GM19351 (cell line): ENCODE measurements at regions not wholly inside any gene's neighbourhood (a gene's known extent, or its start where the extent isn't known, plus 50 kb on each side); places are given as distances from the start of the nearest gene placed in this dataset.

Experiments
- ATAC-seq: cut with Tn5 transposase; IDR thresholded peaks from one replicate; pipeline ENCODE4 v1.9.1; 2021; ENCODE audit warnings: mild to moderate bottlenecking, moderate library complexity; ENCODE audit not compliant: unreplicated experiment

DNA sequence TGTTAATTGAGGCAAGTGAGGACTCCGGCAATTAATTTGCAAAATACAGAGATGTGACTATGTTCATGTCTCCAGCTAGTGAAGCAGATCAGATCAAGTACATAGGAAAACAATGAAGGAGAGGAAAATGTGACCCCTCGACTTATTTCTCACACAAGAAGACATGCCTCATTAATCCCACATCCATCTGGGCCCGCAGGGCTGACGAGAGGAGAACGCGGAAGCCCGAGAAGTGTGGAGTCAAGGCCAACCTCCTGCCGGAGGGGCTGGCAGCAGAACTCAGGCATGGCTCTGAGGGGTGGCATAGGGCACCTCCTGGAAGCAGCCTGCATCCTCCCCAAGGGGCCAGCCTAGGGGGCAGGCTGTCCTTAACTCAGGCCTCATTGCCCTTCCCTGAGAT, 54.4 kb downstream of the ZNF503 start:
- ATAC-seq = no peak

DNA sequence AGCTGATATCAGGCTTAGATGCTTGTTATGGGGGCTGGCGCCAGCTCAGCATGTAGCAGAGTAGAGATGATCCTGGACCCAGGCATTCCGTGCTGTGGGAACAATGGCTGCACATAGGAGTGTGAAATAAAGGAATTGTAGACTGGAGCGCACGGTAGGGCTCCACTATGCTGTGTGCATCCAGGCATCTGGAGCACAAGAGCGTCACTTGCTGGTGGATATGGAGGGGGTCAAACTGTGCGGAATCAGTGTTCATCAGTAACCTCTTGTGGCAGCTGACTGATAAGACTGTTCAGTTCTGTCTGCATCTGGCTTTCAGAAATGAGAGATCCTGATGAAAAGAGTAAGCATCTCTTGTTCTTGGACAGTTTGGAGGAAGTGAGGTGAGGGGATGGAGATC, 55.8 kb downstream of the ZNF503 start:
- ATAC-seq = no peak

DNA sequence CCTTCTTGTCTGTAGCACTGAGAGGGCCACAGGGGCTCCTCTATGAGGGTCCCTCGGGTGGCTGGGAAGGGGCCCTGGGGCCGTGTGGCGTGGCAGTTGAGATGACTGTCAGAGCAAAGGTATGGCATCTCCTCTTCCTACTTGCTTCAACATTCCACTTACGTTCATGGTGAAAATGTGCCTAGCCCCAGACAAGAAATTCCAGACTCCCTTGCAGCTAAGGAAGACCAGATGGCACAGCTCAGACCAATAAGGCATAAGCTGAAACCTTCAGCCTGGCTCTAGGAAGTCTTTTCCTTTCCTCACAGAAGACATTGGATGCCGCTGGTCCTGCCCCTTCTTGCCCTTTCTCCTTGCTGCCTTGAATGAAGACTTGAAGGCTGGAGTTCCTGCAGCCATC, 57.4 kb downstream of the ZNF503 start:
- ATAC-seq = no peak

DNA sequence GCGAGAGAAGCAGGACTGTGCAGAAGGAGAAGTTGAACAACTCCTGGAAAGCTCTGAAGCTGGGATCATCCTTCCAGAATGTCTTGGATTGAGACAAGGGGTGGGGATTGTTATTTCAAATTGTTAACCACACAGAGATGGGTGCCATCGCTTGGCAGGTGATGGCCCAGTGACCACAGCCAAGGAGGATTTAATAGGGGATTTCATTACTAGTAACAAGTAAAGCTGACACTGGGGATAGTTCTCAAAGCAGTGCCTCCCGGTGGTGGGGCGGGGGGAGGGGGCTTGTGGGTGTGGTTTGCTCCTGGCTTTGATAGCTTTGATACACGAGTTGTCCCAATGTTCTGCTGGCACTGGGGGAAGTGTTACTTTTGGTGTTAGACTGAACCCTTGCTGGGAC, 59.2 kb downstream of the ZNF503 start:
- ATAC-seq = no peak

DNA sequence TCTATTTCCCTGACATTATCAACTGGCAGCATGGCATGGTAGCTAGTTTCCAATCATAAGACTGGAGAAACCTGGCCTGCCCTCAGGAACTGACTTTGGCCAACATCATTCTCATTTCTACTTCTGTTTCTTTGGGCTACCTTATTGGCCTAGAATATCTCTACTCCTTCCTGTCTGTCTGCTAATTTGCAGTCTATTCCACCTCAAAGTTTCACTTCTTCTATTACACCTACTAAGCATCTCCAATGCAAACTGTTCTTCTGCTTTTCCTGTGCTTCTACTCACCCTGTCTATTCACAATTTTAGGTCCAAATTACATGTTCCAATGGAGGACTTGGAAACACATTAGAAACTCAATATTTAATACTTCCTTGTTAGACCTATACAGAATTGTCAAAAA, 65.6 kb downstream of the ZNF503 start:
- ATAC-seq = peak; percentile 100

DNA sequence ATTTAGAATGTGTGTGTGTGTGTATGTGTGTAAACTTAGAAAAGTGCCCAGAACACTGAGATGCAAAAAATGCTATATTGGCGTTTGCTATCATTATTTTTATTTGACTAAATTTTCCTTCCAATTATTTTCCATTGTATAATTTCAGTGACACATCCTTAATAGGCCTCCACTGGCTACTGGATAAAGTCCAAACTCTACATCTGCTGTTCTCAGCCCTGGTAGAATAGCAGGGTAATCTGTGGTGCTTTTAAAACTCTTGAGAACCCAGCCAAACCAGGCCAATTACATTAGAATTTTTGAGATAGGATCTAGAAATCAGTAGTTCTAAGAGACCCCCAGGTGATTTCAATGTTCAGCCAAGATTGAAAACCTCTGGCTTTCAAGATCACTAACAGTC, 66.4 kb downstream of the ZNF503 start:
- ATAC-seq = no peak

DNA sequence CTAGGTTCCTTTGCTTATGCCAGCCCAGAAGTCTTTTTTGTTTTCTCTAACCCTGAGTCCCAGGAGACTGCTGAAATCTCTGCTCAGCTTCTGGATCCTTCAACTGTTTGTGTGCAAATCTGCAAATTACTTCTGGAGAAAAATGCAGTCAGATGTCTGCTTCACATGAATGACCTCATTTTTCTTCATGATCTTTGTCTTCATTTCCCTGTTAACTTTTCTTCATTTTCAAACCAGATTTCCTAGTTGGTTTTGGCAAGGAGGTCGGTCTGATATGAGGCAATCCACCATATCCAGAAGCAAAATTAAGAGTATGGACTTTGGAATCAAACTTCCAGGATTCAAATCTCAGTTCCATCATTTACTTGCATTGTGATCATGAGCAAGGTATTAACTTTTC, 66.8 kb downstream of the ZNF503 start:
- no peak for ATAC-seq

DNA sequence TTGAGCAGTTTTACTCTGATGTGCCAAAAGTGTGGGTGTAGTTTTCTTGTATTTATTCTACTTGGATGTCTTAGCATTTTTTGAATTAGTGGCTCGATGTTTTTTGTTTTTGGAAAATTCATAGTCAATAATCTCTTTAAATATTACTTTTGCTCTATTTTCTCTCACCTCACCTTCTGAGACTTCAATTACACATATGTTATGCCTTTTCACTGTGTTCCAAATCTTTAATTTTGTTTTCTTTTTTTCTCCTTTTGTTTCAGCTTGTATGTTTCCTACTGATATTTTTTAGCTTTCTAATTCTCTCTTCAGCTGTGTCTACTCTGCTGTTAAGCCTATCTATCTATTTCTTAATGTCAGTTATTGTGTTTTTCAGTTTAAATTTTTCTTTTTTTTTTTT, 69.5 kb downstream of the ZNF503 start:
- no peak for ATAC-seq

DNA sequence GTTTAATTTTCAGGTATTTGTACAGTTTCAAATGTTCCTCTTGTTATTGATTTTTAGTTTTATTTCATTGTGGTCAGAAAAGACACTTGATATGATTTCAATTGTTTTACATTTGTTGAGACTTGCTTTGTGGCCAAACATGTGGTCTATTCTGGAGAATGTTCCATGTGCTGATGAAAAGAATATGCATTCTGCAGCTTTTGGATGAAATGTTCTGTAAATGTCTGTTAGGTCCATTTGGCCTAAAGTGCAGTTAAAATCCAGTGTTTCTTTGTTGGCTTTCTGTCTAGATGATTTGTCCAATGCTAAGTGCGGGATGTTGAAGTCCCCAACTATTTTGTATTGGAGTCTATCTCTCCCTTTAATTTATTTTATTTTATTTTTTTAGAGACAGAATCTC, 70.5 kb downstream of the ZNF503 start:
- no peak for ATAC-seq

DNA sequence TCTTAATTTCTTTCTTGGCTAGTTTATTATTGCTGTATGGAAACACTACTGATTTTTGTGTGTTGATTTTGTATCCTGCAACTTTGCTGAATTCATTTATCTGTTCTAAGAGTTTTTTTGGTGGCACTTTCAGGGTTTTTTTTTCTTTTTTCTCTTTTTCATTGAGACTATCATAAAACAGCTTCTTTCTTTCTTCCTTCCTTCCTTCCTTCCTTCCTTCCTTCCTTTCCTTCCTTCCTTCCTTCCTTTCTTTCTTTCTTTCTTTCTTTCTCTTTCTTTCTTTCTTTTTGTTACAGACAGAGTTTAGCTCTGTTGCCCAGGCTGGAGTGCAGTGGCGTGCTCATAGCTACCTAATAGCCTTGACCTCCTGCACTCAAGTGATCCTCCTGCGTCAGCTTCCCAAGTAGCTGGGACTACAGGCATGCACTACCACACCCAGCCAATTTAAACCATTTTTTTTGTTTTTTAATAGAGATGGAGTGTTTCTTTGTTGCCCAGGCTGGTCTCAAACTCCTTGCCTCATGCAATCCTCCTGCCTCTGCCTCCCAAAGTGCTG, 72.3 kb downstream of the ZNF503 start:
- no peak for ATAC-seq

DNA sequence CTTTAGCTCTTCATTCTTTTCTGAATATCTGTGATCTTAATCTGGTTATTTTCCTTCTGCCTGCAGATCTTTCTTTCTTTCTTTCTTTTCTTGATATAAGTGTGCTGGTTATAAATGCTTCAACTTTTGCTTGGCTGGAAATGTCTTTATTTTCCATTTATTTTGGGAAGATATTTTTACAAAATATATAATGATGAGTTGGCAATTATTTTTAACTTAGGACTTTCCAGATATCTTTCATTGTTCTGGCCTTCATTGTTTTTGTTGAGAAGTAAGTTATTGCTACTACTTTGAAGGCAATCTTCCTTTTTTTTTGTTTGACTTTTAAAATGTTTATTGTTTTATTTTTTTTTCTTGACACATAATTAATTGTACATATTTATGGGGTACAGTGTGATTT, 75.3 kb downstream of the ZNF503 start:
- ATAC-seq = no peak

DNA sequence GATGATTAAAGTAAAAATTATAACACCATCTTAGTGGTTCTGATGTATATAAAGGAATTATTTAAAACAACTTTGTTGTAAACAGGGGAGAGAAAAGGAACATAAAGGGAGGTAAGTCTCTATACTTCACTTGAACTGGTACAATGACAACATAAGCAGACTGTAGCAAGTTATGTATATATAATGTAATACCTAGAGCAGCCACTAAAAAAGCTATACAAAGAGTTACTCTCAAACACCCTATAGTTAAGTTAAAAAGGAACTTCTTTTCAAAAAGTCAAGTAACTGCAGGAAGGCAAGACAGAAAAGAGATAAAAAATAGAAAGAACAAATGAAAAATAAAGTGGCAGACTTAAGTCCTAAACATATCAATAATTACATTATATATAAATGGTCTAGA, 82.3 kb downstream of the ZNF503 start:
- ATAC-seq = no peak

DNA sequence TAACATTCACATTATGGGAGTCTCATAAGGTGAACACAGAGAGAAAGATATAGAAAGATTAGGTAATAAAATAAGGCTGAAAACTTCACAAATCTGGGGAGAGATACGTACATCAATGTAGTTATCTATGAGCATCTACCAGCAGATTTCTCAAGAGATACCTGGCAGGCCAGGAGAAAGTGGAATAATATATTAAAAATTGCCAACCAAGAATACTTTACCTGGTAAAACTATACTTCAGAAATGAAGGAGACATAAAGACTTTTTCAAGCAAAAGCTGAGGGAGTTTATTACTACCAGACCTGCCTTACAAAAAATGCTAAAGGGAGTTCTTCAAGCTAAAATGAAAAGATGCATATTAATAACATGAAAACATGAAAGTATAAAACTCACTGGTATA, 78.8 kb upstream of the COMTD1 start:
- no peak for ATAC-seq

DNA sequence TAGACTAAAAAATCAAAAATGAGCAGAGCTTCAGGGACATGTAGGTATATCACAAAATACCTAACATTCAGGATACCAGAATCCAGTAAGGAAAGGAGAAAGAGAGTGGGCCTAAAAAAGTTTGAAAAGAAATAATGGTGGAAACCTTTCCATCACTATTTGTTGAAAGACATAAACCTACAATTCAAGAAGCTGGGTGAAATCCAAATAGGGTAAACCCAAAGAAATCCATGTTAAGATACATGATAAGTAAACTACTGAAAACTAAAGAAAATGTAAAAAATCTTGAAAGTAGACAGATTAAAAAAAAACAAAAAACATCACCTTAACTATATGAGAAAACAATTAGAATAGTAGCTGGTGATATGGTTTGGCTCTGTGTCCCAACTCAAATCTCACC, 76.7 kb upstream of the COMTD1 start:
- ATAC-seq = no peak

DNA sequence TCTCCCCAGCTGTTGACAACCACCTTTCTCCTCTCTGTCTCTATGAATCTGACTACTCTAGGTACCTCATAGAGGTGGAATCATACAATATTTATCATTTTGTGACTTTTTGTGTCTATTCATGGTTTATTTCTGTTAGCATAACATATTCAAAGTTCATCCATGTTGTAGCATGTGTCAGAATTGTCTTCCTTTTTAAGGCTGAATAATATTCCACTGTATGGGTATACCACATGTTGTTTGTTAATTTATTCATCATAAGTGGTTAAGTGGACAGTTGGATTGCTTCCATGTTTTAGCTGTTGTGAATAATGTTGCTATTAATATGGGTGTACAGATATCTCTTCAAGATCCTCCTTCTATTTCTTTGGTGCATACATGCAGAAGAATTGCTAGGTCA, 69.9 kb upstream of the COMTD1 start:
- no peak for ATAC-seq

DNA sequence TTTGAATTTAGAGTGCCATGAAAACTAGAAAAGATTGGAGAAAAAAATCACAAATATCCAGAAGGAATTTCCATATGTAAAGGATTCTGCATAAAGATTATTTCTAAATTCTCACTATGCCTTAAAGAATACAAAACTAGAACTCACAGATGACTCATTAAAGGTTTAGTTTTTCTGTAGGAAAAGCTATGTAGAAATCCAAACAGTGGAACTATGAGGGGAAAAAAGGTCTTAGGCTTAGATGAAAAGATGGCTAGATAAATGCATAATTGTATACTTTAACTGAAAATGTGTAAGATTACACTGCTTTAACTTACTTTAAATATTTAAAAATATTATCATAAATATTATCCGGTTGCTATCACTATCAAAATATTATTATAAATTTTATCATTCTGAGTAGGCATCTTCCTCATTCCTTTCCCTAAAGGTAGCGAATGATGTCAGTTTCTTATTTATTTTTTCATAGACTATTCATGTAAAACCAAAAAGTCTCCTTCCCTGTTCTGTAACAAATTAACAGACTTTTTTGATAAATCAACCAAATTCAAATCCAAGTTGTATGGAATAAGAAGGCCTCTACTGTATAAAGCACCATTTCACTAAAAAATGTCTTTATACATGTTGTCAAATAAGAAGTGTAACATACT, 69.1 kb upstream of the COMTD1 start:
- no peak for ATAC-seq

DNA sequence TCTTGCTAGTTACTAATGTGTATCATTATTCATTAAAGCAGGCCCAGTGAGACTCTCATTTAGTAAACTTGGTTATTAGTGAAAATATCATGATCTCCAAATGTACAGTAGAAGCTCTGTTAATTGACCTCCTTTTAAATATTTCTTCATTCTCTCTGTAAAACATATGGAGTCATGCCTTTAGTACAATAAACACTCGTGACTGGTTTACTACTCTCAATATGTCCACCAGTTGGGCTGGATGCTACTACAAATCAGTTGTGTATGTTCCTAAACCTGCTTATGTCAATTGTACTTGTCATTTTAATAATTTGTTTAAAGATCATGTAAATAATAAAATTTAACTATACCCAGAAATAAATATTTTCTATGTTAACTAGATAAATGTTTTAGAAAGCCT, 68.6 kb upstream of the COMTD1 start:
- ATAC-seq = no peak

DNA sequence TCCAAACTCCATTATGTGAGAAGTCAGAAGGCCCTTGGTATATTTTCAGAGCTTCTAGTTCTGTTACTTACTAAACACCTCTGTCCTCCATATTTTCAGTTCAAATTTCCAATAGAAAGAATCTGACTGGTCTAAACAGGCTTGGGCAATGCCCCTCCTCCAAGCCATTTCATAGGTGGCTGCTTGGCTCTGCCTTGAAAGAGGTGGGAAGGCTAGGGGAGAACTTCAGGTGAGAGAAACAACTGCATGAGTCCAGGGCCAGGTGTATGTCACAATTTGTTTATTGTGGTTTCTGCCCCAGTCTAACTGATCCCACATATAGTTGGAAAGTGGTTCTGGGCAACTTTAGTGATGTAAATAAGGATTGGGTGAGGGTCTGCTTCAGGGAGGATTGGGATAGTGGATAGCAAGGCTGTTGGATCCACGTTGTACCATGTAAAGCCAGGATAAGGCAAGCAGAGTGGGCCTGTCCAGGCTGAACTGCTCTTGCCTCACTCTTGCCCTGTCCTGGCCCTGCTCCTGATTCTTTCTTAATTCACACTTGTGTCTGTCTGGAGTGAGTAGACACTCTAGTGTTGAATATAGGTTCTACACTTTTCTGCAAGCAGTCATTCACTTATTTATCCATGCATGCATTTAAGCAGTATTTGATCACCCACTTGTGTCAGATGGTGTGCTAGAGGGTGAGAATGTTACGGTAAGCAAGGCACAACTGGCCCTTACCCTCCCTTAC, 67.5 kb upstream of the COMTD1 start:
- ATAC-seq = no peak

DNA sequence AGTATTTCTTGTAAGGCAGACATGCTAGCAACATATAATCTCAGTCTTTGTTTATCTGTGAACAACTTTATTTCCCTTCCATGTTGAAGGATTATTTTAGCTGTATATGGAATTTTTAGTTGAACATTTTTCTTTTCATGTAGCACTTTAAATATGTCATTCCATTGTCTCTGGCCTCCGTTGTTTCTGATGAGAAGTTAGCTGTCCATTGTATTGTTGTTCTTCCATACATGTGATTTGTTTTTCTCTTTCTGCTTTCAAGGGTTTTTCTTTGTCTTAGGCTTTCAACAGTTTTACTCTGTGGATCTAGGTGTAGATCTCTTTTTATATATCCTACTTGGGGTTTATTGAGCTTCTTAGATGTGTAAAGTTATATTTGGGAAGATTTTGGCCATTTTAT, 66.3 kb upstream of the COMTD1 start:
- no peak for ATAC-seq

DNA sequence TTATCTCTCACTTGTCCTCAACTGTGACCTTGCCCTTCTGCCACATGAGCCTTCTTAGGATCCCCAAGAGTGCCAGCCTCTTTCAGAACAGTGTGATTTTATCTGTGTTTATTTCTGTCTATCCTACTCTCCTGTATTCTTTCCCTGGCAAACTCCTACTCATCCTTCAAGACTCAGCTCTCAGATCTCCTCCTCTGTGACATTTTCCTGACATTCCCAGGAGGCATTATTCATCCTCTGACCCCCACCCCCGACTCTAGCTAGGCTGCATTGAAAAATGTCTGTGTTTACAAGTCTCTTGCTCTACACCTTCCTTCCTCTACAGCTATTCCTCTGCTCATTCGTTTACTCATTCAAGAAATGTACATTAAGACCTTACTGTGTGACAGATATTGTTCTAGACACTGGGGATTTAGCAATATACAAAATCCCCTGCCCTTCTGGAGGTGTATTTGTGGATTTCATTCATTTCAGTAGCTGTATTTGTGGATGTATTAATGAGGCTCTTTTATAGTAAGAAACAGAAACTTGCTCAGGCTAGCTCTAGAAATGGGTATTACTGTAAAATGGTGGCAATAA, 61.4 kb upstream of the COMTD1 start:
- no peak for ATAC-seq

DNA sequence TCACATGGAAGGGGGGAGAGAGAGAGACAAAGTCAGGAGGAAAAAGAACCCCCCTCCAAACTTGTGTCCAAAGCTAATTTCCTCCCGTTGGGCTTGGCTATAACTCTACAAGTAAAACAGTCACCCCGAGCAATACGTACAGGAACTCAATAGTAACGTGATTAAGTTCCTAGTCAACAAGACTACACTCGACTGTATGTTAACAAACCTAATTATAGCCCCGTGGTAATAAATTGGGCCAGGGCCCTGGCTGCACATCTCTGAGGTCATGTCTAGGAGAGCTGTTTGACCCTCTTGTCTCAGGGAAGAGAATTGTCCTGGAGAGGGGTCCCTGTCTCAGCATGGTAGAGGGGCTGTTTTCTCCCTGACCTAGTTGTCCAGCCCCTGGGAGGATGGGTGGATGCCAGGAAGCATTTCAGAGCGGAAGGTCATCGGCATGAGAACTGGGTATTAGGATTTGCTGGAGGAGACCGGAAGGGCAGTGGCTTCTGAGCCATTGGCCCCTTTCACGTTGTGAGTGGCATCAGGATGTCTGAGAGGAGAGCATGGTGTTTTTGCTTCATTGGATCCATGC, 60.2 kb upstream of the COMTD1 start:
- no peak for ATAC-seq
